ENCODE measurements at regions not wholly inside any gene's neighbourhood (a gene's known extent, or its start where the extent isn't known, plus 50 kb on each side); places are given as distances from the start of the nearest gene placed in this dataset.

GRCh38 chr2:125667630-125668029 lies 988.3 kb upstream of the GYPC start:
- Histone ChIP-seq H3K4me2 (replicated peaks; ENCODE audit: low read depth, low read length, poor library complexity, severe bottlenecking) (no peak overlapping the region), H3K9me3 (ENCODE audit: control extremely low read depth in 1 of 3, control insufficient read depth in 2 of 3, insufficient read depth in 1 of 3, low read length in 2 of 3) (peaks cover 0 to 1% (median 0%) of the 10 kb centered on the region in 3 donors), H4K20me1 (ENCODE audit: control insufficient read depth, insufficient read depth, low read length, poor library complexity, severe bottlenecking) (no peaks in the 10 kb centered on the region), H3K4me1 (ENCODE audit: control insufficient read depth in 2 of 2, insufficient read depth in 2 of 2, low read length in 2 of 2) (no peaks in the 10 kb centered on the region), H3K27me3 (replicated peaks in 1 of 4; ENCODE audit: control extremely low read depth in 1 of 4, control insufficient read depth in 3 of 4, insufficient read depth in 4 of 4, low read length in 3 of 4) (no peaks in the 10 kb centered on the region), H3K9ac (ENCODE audit: low read length) (no peak overlapping the region), H2AFZ (ENCODE audit: insufficient read depth, low read depth, low read length, poor library complexity, severe bottlenecking) (no peak overlapping the region), H3K27ac (ENCODE audit: low read length in 2 of 2) (no peak overlapping the region), H3K36me3 (replicated peaks in 1 of 2; ENCODE audit: control extremely low read depth in 1 of 2, control insufficient read depth in 1 of 2, extremely low read depth in 1 of 2, insufficient read depth in 2 of 2, low read length in 1 of 2) (no peaks in the 10 kb centered on the region), H3K79me2 (ENCODE audit: control insufficient read depth, insufficient read depth, low read length) (no peaks in the 10 kb centered on the region), H3K4me3 (ENCODE audit: control extremely low read depth in 1 of 5, extremely low read depth in 1 of 5, insufficient read depth in 1 of 5, low read depth in 2 of 5, low read length in 4 of 5) (no peak overlapping the region)
- Mint-ChIP-seq H3K4me1 (no peaks in the 10 kb centered on the region), H3K27ac (no peak overlapping the region), H3K27me3 (no peaks in the 10 kb centered on the region), H3K9me3 (ENCODE audit: insufficient read depth) (peaks cover 7% of the 10 kb centered on the region), H3K4me3 (no peak overlapping the region)
- DNase-seq (no peak), ATAC-seq (ENCODE audit: low read depth) (no peak)
- TF ChIP-seq EZH2 (IDR thresholded peaks at IDR 0.05; ENCODE audit: borderline replicate concordance, insufficient read depth, low read depth, low read length, poor library complexity, severe bottlenecking) (no peak), CTCF (IDR thresholded peaks at IDR 0.05) (no peak)
- ChIA-PET CTCF (no interaction called here), POLR2A (no interaction called here)
- intact Hi-C loops (cut with micrococcal nuclease), result no loop called here
- WGBS (ENCODE audit: insufficient coverage), result no CpG with 5 or more reads among the region's 3 CpGs

DNA sequence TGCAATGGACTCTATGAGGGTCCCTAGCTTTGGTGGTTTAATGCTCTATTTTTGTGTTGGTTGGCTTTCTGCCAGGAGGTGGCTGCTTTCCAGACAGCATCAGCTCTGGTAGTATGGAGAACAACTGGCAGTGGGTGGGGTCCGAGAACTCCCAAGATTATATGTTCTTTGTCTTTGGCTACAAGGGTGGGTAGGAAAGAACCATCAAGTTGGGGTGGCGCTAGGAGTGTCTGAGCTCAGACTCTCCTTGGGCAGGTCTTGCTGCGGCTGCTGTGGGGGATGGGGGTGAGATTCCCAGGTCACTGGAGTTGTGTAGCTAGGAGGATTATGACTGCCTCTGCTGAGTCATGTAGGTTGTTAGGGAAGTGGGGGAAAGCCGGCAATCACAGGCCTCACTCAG lies 976.1 kb upstream of the GYPC start:
- DNase-seq, result no peak
- Mint-ChIP-seq H3K27ac (no peak overlapping the region), H3K9me3 (ENCODE audit: insufficient read depth) (peaks cover under 1% of the 10 kb centered on the region), H3K4me1 (no peaks in the 10 kb centered on the region), H3K27me3 (no peaks in the 10 kb centered on the region), H3K4me3 (no peak overlapping the region)
- POLR2A ChIA-PET, result no interaction called here
- Histone ChIP-seq H3K27me3 (replicated peaks in 1 of 4; ENCODE audit: control extremely low read depth in 1 of 4, control insufficient read depth in 3 of 4, insufficient read depth in 4 of 4, low read length in 3 of 4) (no peaks in the 10 kb centered on the region), H3K9ac (ENCODE audit: low read length) (no peak overlapping the region), H3K4me3 (ENCODE audit: control extremely low read depth in 1 of 5, extremely low read depth in 1 of 5, insufficient read depth in 1 of 5, low read depth in 2 of 5, low read length in 4 of 5) (no peak overlapping the region), H3K27ac (ENCODE audit: low read length in 2 of 2) (no peak overlapping the region), H3K36me3 (replicated peaks in 1 of 2; ENCODE audit: control extremely low read depth in 1 of 2, control insufficient read depth in 1 of 2, extremely low read depth in 1 of 2, insufficient read depth in 2 of 2, low read length in 1 of 2) (no peaks in the 10 kb centered on the region), H3K4me1 (ENCODE audit: control insufficient read depth in 2 of 2, insufficient read depth in 2 of 2, low read length in 2 of 2) (no peaks in the 10 kb centered on the region), H3K4me2 (replicated peaks; ENCODE audit: low read depth, low read length, poor library complexity, severe bottlenecking) (no peak overlapping the region), H3K79me2 (ENCODE audit: control insufficient read depth, insufficient read depth, low read length) (no peaks in the 10 kb centered on the region), H2AFZ (ENCODE audit: insufficient read depth, low read depth, low read length, poor library complexity, severe bottlenecking) (no peak overlapping the region), H4K20me1 (ENCODE audit: control insufficient read depth, insufficient read depth, low read length, poor library complexity, severe bottlenecking) (no peaks in the 10 kb centered on the region), H3K9me3 (ENCODE audit: control extremely low read depth in 1 of 3, control insufficient read depth in 2 of 3, insufficient read depth in 1 of 3, low read length in 2 of 3) (peaks cover 0 to 4% (median 0%) of the 10 kb centered on the region in 3 donors)
- TF ChIP-seq EZH2 (IDR thresholded peaks at IDR 0.05; ENCODE audit: borderline replicate concordance, insufficient read depth, low read depth, low read length, poor library complexity, severe bottlenecking), result no peak
- TF ChIP-seq CTCF (IDR thresholded peaks at IDR 0.05), result no peak
- intact Hi-C loops (cut with micrococcal nuclease), result no loop called here
- CTCF ChIA-PET, result no interaction called here
- 64% methylated on average over 3 of the region's 4 CpGs for WGBS (ENCODE audit: insufficient coverage)
- ATAC-seq (ENCODE audit: low read depth), result no peak
